Brain pericyte (primary cell): ENCODE measurements at regions not wholly inside any gene's neighbourhood (a gene's known extent, or its start where the extent isn't known, plus 50 kb on each side); places are given as distances from the start of the nearest gene placed in this dataset.
"Not testable (repeated sequence)": the region's sequence is repeated elsewhere in the genome, so short reads cannot be mapped to it uniquely, and the experiment has no call there.

Experiments used
- DNase-seq: peaks from one replicate; pipeline ENCODE4 v3.0.0-alpha.2; 2012; ENCODE audit warnings: low read depth, low spot score

- no peak for DNase-seq
These were observed 219.6 kb downstream of the RND3 start for GRCh38 chr2:150267651-150268415.

GRCh38 chr2:150266931-150267330, 220.5 kb downstream of the RND3 start:
- DNase-seq = no peak

- DNase-seq = no peak
These were observed 223.0 kb downstream of the RND3 start for GRCh38 chr2:150264442-150264841.

- DNase-seq = no peak
These were observed 225.8 kb downstream of the RND3 start for GRCh38 chr2:150261691-150262090.

- no peak for DNase-seq
These were observed 226.8 kb downstream of the RND3 start for GRCh38 chr2:150260636-150261035.

GRCh38 chr2:150259746-150260145, 227.7 kb downstream of the RND3 start:
- no peak for DNase-seq

GRCh38 chr2:150258781-150259307, 228.6 kb downstream of the RND3 start:
- DNase-seq = no peak

- no peak for DNase-seq
These were observed 230.7 kb downstream of the RND3 start for GRCh38 chr2:150256736-150257135.

- peak; percentile 53 for DNase-seq
These were observed 231.9 kb downstream of the RND3 start for GRCh38 chr2:150255528-150255927.

- DNase-seq = not testable (repeated sequence)
These were observed 237.7 kb downstream of the RND3 start for GRCh38 chr2:150249735-150250134.

GRCh38 chr2:150247481-150247880, 240.0 kb downstream of the RND3 start:
- no peak for DNase-seq

- DNase-seq = no peak
These were observed 252.6 kb downstream of the RND3 start for GRCh38 chr2:150234787-150235446.

GRCh38 chr2:150232871-150233270, 254.6 kb downstream of the RND3 start:
- no peak for DNase-seq

- DNase-seq = no peak
These were observed 255.1 kb downstream of the RND3 start for GRCh38 chr2:150232321-150232720.

- DNase-seq = no peak
These were observed 256.9 kb downstream of the RND3 start for GRCh38 chr2:150230616-150231015.

GRCh38 chr2:150230004-150230403, 257.5 kb downstream of the RND3 start:
- no peak for DNase-seq

- DNase-seq = no peak
These were observed 258.5 kb downstream of the RND3 start for GRCh38 chr2:150228936-150229335.

GRCh38 chr2:150225030-150225429, 262.4 kb downstream of the RND3 start:
- no peak for DNase-seq

GRCh38 chr2:150224321-150224720, 263.1 kb downstream of the RND3 start:
- no peak for DNase-seq

- no peak for DNase-seq
These were observed 264.5 kb downstream of the RND3 start for GRCh38 chr2:150222942-150223341.

- DNase-seq = no peak
These were observed 265.1 kb downstream of the RND3 start for GRCh38 chr2:150222379-150222778.

GRCh38 chr2:150219861-150220260, 267.6 kb downstream of the RND3 start:
- no peak for DNase-seq

- no peak for DNase-seq
These were observed 272.4 kb downstream of the RND3 start for GRCh38 chr2:150215041-150215440.
